HG03045 (cell line): ENCODE measurements at regions not wholly inside any gene's neighbourhood (a gene's known extent, or its start where the extent isn't known, plus 50 kb on each side); places are given as distances from the start of the nearest gene placed in this dataset.

Experiments used
- ATAC-seq: cut with Tn5 transposase; IDR thresholded peaks from one replicate; pipeline ENCODE4 v1.9.1; 2021; ENCODE audit warnings: mild to moderate bottlenecking, moderate library complexity; ENCODE audit not compliant: unreplicated experiment

DNA sequence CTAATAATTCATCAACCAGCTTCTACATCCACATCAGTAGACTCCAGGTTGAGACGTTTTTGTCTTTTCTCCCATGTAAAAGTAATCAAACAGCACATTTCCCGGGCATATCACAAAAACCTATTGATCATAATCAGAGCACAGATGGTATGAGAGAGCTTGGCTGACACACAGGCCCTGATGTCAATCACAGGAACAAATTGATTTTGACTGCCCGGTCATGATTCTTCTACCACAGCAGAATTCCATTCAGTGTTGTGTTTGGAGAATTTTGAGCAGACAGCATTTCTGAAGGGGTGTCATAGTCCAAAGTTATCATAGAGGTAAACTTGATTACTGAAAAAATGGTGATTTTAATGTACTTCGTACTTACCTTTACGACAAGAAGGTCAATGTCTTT, 351.1 kb downstream of the ZSWIM6 start:
- ATAC-seq: no peak

DNA sequence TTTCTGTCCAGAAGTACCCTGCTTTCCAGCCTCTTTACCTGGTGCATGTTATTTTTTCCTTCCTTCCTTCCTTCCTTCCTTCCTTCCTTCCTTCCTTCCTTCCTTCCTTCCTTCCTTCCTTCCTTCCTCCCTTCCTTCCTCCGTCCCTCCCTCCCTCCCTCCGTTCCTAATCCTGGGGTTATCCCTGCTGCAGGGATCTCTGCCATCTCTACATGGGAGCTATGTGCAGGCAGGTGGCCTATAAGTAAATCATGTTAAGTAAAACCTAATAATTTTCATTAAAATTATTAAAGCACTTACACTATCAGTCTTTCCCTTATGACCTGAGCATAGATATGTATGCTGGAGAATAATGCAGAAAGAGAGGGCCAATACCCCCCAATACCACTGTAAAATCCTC, 351.9 kb downstream of the ZSWIM6 start:
- ATAC-seq: no peak

GRCh38 chr5:61686491-61687257, 354.6 kb downstream of the ZSWIM6 start:
- ATAC-seq: no peak

DNA sequence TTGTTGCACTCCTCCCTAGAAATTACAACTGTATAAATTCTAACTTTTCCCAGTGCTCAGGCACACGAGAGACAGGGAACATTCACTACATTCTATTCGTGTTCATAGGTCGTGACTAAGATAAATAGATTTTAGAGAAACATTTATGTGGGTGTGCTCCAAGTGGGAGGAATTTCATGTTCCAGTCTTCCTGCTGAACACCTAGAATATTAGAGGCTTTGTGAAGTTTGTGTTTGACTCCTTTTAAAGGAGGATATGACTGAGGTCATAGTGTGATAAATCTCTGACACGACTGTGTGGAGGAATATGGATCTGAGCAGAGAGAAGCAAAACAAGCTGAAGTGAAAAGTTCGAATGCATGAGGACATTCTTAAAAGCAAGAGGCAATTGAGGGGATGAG, 355.3 kb downstream of the ZSWIM6 start:
- ATAC-seq: no peak

DNA sequence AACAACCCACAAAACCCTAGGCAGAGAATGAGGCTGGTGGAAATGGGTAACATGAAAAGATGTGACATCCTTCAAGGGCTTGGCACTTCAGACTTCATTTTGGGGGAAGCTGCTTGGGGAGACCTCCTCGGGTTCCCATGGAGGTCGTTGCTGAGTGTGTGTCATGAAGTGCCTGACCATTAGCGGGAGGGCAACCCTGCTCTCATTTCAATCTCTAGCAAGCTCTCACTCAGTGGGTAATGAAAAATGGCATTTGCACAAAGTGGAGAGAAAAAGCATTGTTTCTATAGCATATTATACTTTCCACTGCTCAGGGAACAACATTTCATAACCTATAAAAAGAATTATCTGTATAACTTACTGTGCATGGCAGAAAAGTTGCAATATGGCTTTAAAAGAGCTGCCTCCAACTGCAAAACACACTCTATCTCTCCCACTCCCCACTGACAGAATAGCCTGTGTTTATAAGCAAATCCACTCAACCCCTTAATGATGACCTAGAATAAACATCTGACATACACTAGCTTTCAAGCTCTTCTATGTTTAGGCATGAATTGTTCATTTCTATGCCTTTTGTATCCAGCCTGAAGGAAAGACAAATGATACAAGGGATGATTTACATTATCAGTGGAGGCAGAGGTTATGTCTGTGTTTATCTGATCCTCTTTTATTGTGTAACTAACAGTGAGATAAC, 357.2 kb downstream of the ZSWIM6 start:
- no peak for ATAC-seq

GRCh38 chr5:61697809-61698558, 365.9 kb downstream of the ZSWIM6 start:
- no peak for ATAC-seq

DNA sequence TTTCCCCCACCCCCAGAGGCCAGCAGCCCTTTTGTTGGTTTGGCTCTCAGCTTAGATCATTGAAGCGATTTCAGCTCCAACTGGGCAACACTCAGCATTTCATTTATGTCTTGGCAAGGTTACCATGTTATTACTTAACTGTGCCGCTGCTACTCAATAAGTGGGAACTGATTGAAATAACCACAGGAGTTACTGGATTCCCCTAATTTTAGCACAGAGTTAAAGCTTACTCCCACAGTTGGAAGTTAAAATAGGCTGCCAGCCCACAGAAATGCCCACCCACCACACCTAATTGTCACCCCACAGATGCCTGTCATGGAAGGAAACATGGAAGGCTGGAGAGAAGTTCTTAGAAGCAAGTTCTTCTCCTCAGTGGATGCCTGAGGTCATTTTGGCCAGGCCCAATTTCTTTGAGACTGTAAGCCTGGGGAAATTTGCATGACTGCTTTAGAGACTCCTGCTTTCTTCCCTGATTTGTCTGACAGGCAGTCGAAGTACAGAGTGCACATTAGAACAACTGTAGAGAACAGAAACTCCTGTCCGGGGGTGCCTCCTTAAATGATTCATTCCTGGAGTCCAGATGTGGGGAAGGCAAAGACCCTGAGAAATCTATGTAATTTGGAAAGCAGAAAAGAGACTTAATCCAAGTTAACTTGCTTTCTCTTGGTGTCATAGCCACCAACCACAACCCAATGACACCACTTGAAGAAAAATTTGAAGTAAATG, 370.0 kb downstream of the ZSWIM6 start:
- peak; percentile 81 for ATAC-seq

DNA sequence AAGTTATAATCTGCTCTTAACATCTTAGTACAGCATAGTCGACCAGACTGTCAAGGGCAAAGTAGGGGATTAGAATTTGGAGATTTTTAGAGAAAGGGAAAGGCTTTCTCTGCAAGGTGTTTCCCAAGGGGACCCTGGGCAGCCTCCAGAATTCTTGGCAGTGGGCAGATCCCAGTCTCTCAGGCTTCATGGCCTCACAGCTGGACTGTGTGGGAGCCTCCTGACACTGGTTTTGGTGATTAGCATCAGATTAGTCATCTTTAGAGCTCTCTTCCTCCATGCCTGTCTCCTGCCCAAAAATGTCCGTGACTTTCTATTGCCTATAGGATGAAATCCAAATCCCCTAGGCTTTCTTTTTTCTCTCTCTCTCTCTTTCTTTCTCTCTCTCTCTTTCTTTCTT, 370.7 kb downstream of the ZSWIM6 start:
- ATAC-seq: peak; percentile 32

DNA sequence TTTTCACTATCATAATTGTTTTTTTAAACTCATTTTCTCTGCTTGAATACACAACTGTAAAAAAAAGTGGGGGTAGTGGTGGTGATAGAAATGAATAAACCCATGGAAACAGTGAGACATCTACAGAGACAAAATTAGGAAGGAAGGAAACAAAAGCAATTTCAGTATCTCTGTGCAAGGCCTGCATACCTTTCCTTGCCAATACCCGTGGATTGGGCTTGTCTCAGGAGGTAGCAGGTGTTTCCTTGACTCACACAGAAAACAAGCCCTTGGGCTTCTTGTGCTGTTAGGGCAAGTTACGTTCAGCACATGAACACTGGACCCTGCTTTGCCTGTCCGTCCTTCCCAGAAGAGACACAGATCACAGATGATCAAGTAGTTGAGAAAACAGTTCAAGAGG, 372.2 kb downstream of the ZSWIM6 start:
- ATAC-seq: peak; percentile 39

- ATAC-seq: no peak
These were observed 374.7 kb downstream of the ZSWIM6 start for GRCh38 chr5:61706751-61707150.

GRCh38 chr5:61719124-61719523, 387.1 kb downstream of the ZSWIM6 start:
- no peak for ATAC-seq

DNA sequence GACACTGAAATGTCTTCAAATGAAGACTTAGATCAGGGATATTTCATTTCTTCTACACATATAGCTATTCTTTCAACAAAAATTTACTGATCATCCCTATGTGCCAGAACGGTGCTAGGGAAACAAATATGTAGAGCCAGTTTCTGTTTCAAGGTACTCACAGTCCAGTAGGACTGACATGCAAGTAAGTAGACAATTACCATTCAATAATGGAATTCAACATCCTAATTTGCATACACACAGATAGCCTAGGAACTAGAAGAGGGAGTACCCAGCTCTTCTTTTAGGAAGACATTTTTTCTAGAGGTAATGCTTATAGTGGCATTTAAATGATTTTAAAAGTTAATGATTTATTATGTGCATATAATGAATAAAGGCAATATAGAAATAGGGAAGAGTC, 388.8 kb downstream of the ZSWIM6 start:
- no peak for ATAC-seq

DNA sequence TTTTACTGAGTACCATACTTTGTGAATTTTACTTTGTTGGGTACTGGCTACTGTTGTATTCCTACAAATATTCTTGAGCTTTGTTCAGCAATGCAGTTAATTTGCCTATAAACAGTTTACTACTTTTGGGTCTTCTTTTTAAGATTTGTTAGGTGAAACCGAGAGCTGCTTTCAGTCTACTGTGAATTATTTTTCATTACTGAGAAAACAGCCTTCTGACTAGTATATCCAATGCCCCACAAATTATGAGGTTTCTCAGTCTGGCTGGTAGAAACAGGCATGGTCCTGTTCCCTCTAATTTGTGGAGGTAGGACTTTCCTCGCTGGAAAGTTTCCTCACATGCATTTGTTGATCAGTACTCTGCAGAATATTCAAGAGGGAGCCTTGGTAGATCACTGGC, 392.0 kb downstream of the ZSWIM6 start:
- ATAC-seq: no peak

GRCh38 chr5:61728287-61728686, 396.2 kb downstream of the ZSWIM6 start:
- ATAC-seq: no peak

GRCh38 chr5:61730866-61731265, 398.8 kb downstream of the ZSWIM6 start:
- no peak for ATAC-seq

- no peak for ATAC-seq
These were observed 399.3 kb downstream of the ZSWIM6 start for GRCh38 chr5:61731267-61731945.

GRCh38 chr5:61731946-61732314, 399.9 kb downstream of the ZSWIM6 start:
- no peak for ATAC-seq

DNA sequence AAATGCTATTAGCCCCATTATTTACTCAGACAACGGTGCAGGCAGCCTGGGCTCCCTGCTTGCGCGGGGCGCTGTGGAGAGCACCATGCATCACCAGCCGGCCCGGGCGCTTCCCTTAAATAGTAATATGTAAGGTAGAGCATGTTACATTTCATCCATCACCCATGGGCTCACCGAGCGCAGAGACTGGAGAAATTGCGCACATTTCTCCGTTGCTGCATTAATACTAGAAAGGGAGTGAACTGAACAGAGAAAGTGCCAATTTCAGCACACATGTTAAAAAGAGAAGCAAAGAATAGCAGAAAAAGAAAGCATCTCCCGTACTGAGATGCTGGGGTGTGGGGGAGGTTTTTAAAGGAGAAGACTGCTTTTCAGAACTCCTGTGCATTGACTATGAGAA, 400.3 kb downstream of the ZSWIM6 start:
- ATAC-seq: no peak

GRCh38 chr5:61732796-61733195, 400.7 kb downstream of the ZSWIM6 start:
- ATAC-seq: no peak

DNA sequence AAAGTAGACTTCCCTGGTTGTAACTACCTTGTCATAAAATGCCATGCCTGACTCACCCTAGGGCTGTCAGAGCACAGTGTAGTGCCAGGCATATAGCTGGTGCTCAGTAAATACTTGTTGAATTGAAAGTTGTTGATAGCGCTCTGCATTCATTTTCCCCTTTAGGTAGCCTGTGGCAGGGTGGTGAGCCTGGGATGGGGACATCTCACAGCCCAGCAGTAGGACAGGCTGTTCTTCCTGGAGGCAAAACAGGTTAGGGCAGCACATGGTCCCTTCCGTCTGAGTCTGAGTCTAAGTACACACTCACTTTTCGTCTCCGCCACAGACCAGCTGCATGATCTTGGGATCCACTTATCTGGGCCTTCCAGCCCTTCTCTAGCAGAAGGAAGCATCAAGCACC, 401.9 kb downstream of the ZSWIM6 start:
- ATAC-seq: no peak

DNA sequence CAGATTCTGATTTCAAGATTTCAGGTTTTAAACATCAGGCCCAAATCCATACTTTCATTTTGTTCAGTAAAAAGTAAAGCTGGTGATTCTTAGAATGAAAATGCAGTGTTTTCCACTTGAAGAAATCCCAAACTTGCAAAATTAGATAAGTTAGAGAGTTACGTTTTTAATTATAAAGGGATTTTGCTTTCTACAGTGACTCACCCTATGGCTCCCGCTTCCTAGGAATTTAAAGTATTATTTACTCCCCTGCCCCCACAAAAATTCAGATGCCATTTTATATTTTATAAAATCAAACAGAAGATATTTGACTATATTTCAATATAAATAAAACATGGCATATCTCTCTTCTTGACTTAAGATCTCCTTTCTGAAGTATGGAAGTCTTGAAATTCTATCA, 402.9 kb downstream of the ZSWIM6 start:
- no peak for ATAC-seq
